Thymus (tissue), 11 donors: ENCODE measurements at regions not wholly inside any gene's neighbourhood (a gene's known extent, or its start where the extent isn't known, plus 50 kb on each side); places are given as distances from the start of the nearest gene placed in this dataset.

Experiments
- DNase-seq, 9 donors: peaks; one replicate each; pipeline ENCODE4 v3.0.0-alpha.2; 2013; ENCODE audit warnings: low spot score in 9 of 9, low read depth in 6 of 9, missing footprints in 1 of 9
- H3K27ac ChIP-seq, 2 donors: one replicate each; pipeline ENCODE4 v1.5.1; 2013; ENCODE audit warnings: control low read depth in 1 of 2, low read depth in 1 of 2, low read length in 1 of 2, mild to moderate bottlenecking in 1 of 2, moderate library complexity in 1 of 2
- H3K27me3 ChIP-seq, 2 donors: one replicate each; pipeline ENCODE4 v1.5.1; 2013; ENCODE audit warnings: low read length in 1 of 2; ENCODE audit not compliant: control insufficient read depth in 2 of 2, insufficient read depth in 1 of 2
- H3K36me3 ChIP-seq, 2 donors: one replicate each; pipeline ENCODE4 v1.5.1; 2013; ENCODE audit warnings: low read length in 1 of 2, mild to moderate bottlenecking in 1 of 2, moderate library complexity in 1 of 2; ENCODE audit not compliant: control insufficient read depth in 2 of 2, insufficient read depth in 2 of 2
- H3K4me1 ChIP-seq, 2 donors: one replicate each; pipeline ENCODE4 v1.5.1; 2013; ENCODE audit warnings: low read length in 2 of 2; ENCODE audit not compliant: control insufficient read depth in 2 of 2, insufficient read depth in 2 of 2
- H3K4me3 ChIP-seq, 2 donors: one replicate each; pipeline ENCODE4 v1.5.1; 2013; ENCODE audit warnings: low read length in 2 of 2, control low read depth in 1 of 2, mild to moderate bottlenecking in 1 of 2
- H3K9me3 ChIP-seq, 2 donors: one replicate each; pipeline ENCODE4 v1.5.1; 2013; ENCODE audit warnings: low read length in 1 of 2, mild to moderate bottlenecking in 1 of 2; ENCODE audit not compliant: control insufficient read depth in 2 of 2, insufficient read depth in 1 of 2
- WGBS: extraction: QIAGEN DNeasy Blood & Tissue Kit; methylation state at CpG from one replicate; pipeline ENCODE4 v1.1.7; 2013; 5-methylcytosine and 5-hydroxymethylcytosine counted together
- donor health status: healthy.

DNA sequence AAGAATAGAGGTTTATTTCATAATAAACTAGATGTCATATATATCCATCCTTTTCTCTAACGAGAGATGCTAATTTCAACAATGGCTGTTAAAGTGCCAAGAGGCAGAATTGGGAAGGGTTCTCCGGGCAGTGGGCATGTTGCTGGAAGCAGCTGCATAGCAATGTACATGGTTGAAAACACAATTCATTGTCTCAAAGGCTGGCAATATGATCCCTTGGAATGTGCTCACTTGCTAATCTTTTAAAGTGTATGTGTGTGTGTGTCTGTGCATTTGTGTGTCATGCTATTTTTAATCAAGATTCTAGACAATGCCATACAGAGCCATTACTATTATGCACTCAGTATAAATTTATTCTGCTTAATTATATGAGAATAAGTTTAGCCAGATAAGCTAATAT, 1020.3 kb downstream of the NAALADL2 start:
- Histone ChIP-seq H3K27me3 (no peaks in the 10 kb centered on the region), H3K27ac (no peak overlapping the region), H3K4me3 (no peak overlapping the region), H3K36me3 (no peaks in the 10 kb centered on the region), H3K4me1 (no peaks in the 10 kb centered on the region), H3K9me3 (peaks cover 0 to 4% of the 10 kb centered on the region in 2 donors)
- no peak for DNase-seq
- 96% methylated on average over 2 of the region's 2 CpGs for WGBS

DNA sequence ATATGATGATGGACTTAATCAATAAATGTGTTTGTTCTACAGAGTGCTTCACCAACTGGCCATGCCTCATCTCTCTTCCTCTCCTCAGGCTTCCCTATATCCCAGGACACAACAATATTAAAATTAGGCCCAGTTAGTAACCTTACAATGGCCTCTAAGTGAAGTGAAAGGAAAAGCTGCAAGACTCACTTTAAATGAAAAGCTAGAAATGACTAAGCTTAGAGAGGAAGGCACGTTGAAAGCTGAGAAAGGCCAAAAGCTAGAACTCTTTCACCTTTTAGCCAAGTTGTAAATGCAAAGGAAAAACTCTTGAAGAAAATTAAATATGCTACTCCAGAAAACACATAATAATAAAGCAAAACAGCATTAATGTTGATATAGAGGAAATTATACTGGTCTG, 1010.3 kb downstream of the NAALADL2 start:
- Histone ChIP-seq H3K4me3 (no peak overlapping the region), H3K27me3 (no peaks in the 10 kb centered on the region), H3K9me3 (no peaks in the 10 kb centered on the region), H3K4me1 (no peaks in the 10 kb centered on the region), H3K27ac (no peak overlapping the region), H3K36me3 (no peaks in the 10 kb centered on the region)
- DNase-seq = no peak
- 85% methylated on average over 1 of the region's 1 CpG for WGBS

DNA sequence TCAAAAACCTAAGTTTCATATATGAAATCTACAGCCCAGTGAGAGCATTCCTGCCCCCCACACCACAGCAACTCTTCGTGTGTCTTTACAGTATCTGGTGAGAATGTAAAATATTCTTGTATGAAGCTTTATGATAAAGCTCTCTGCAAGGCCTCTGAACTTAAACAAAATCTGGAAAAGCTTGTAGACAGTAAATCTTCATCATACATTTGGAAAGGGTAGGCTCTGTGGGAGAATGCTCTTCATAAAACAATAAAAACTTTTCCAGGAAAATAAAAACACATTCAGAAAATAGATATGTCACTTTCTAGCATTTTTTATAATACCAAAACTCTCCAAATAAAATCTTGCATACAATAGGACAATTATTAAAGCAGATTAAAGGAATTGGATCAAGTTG, 1009.5 kb downstream of the NAALADL2 start:
- no peak for DNase-seq
- H3K4me3 ChIP-seq = no peak overlapping the region
- H3K36me3 ChIP-seq = no peaks in the 10 kb centered on the region
- no peak overlapping the region for H3K27ac ChIP-seq
- H3K4me1 ChIP-seq = no peaks in the 10 kb centered on the region
- WGBS = 84% methylated on average over 1 of the region's 1 CpG
- no peaks in the 10 kb centered on the region for H3K27me3 ChIP-seq
- no peaks in the 10 kb centered on the region for H3K9me3 ChIP-seq

DNA sequence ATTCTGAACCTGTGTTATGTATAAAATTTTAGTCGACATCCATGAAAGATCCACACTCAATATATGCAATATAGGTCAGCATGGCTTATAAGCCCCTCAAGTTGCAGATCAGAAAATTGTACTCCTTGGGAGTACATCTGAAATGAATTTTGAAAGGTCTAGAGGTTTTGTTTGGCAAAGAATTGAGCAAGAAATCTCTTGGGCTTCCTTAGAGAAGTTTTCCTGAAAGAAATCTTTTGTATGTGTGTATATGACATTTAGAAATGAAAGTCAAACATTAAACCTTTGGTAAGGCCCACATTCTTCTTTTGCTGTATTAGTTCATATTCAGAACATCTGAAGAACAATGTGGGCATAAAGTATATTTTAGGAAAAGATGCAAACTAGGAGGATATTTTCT, 1006.6 kb downstream of the NAALADL2 start:
- Histone ChIP-seq H3K27me3 (no peaks in the 10 kb centered on the region), H3K27ac (no peak overlapping the region), H3K36me3 (no peaks in the 10 kb centered on the region), H3K4me1 (no peaks in the 10 kb centered on the region), H3K9me3 (no peaks in the 10 kb centered on the region), H3K4me3 (no peak overlapping the region)
- 94% methylated on average over 1 of the region's 1 CpG for WGBS
- DNase-seq = no peak

DNA sequence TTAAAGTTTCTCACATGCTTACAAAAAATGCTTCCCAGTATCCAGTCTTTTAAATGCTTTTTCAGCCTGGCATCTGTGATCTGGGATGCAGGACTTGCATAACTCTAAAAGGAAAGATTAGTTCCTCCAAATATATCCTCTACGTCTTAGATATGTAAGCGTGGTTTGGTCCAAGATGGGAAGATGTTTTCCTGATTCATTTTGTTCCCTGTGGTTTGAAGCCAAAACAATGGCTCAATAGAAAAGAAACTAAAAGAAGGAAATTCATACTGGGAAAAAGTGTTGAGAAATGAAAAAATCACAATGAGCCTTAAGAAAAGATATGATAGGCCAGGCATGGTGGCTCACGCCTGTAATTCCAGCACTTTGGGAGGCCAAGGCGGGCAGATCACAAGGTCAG, 1002.8 kb downstream of the NAALADL2 start:
- DNase-seq = no peak
- Histone ChIP-seq H3K27ac (no peak overlapping the region), H3K36me3 (no peaks in the 10 kb centered on the region), H3K4me3 (no peak overlapping the region), H3K9me3 (no peaks in the 10 kb centered on the region), H3K4me1 (no peaks in the 10 kb centered on the region), H3K27me3 (no peaks in the 10 kb centered on the region)
- 95% methylated on average over 4 of the region's 4 CpGs for WGBS
